PFSK-1 (cell line): ENCODE measurements at regions not wholly inside any gene's neighbourhood (a gene's known extent, or its start where the extent isn't known, plus 50 kb on each side); places are given as distances from the start of the nearest gene placed in this dataset.

Experiments used
- FOXP2 ChIP-seq: optimal IDR thresholded peaks from 2 replicates; pipeline ENCODE3; 2011; ENCODE audit warnings: borderline replicate concordance, control low read depth, inconsistent platforms; ENCODE audit not compliant: insufficient read depth; ENCODE audit errors: extremely low read length, extremely low read depth
- POLR2AphosphoS5 ChIP-seq: IDR thresholded peaks from 2 replicates; pipeline ENCODE4 v1.6.1; 2012; ENCODE audit warnings: low read depth, mild to moderate bottlenecking, control low read depth, low read length, moderate library complexity
- REST ChIP-seq, 2 experiments: IDR thresholded peaks; 2 replicates each; pipeline versions ENCODE4 v1.6.1 to v1.8.0; 2011 to 2012; ENCODE audit warnings: low read depth in 2 of 2, low read length in 2 of 2, control low read depth in 1 of 2, inconsistent platforms in 1 of 2, mild to moderate bottlenecking in 1 of 2, moderate library complexity in 1 of 2; ENCODE audit not compliant: insufficient read depth in 1 of 2
- SIN3A ChIP-seq: IDR thresholded peaks from 2 replicates; pipeline ENCODE4 v1.6.1; 2012; ENCODE audit warnings: mild to moderate bottlenecking, low read length, moderate library complexity, borderline replicate concordance; ENCODE audit not compliant: insufficient read depth
- TAF1 ChIP-seq: IDR thresholded peaks from 2 replicates; pipeline ENCODE4 v1.6.1; 2012; ENCODE audit warnings: low read length, control low read depth, borderline replicate concordance; ENCODE audit not compliant: insufficient read depth

GRCh38 chr10:28988980-28989379 is 299.9 kb upstream of the LYZL1 start:
- TF ChIP-seq TAF1 = no peak
- TF ChIP-seq POLR2AphosphoS5 = no peak
- TF ChIP-seq SIN3A = no peak
- no peak for TF ChIP-seq REST (IDR thresholded peaks at IDR 0.05; ENCODE audit: insufficient read depth in 1 of 2, low read depth in 2 of 2, low read length in 2 of 2)
- no peak for TF ChIP-seq FOXP2

DNA sequence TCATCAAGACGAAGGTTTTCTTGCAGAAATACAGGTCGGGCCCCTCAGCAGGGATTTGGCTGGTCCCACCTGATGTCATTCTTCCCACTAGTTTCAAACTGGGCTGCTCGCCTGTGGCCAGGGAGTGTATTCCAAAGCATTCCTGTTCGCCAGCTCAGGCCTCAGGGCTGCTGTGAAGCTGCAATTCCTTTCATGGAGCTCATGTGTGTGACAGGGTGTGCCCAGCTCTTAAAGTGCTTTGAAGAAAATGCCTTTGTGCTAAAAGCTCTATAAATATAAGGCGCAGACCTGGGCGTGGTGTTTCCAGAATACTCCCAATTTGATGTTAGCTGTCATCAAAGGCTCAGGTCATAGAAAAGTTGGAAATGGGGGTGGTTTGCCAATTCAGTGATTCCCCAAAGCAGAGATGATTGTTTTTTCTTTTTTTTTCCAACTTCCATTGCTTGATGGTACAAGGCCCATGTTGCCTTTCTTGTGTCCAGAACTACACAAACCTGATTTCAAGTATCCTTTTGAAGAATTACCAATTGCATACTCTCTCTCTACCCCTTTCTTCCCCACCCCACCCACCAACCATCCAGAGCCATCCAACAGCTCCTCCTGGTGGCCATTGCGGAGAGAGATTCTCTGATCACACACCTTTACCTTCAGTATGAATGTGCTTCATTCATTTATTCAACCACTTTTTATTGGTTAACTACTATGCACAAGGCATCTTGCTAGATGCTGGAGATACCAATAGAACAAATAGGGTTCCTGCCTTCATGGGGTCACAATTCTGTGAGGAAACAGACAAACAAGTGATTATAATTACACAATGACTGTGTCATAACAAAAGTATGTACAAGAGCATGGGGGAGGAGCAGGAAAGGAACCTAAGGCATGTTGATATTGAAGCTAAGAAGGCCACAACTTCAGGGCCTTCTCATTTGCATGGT is 297.3 kb upstream of the LYZL1 start:
- no peak for TF ChIP-seq FOXP2
- TF ChIP-seq REST (IDR thresholded peaks at IDR 0.05; ENCODE audit: insufficient read depth in 1 of 2, low read depth in 2 of 2, low read length in 2 of 2) = no peak
- TF ChIP-seq SIN3A = no peak
- no peak for TF ChIP-seq TAF1
- no peak for TF ChIP-seq POLR2AphosphoS5

DNA sequence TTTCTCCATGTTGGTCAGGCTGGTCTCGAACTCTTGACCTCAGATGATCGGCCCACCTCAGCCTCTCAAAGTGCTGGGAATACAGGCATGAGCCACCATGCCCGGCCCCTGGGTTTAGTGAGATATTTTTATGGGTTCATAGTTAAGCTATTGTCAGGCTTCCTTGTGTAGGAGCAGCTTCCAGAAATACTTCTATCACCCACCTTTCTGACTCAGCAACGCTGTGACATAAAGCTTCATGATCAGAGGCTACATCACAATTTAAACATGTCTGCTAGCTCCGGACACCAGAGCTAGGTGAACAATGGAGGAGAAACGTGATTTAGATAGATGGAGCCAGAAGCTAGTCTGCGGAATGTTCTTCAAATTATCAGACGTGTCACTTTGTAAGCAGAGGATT is 295.8 kb upstream of the LYZL1 start:
- TF ChIP-seq POLR2AphosphoS5 = no peak
- TF ChIP-seq TAF1 = no peak
- no peak for TF ChIP-seq REST (IDR thresholded peaks at IDR 0.05; ENCODE audit: insufficient read depth in 1 of 2, low read depth in 2 of 2, low read length in 2 of 2)
- no peak for TF ChIP-seq SIN3A
- no peak for TF ChIP-seq FOXP2

- TF ChIP-seq FOXP2 = no peak
- TF ChIP-seq REST (IDR thresholded peaks at IDR 0.05; ENCODE audit: insufficient read depth in 1 of 2, low read depth in 2 of 2, low read length in 2 of 2) = no peak
Observed at GRCh38 chr10:28993861-28994260, 295.0 kb upstream of the LYZL1 start.

GRCh38 chr10:28995497-28995896 is 293.4 kb upstream of the LYZL1 start:
- TF ChIP-seq SIN3A (no peak), FOXP2 (no peak), POLR2AphosphoS5 (no peak)
